Stomach (tissue), 4 donors: ENCODE measurements at regions not wholly inside any gene's neighbourhood (a gene's known extent, or its start where the extent isn't known, plus 50 kb on each side); places are given as distances from the start of the nearest gene placed in this dataset.

Source experiments
- CTCF ChIP-seq, 7 experiments: fragments of 450-650 bp in 4 of 7; fragments of 200-600 bp in 3 of 7; sonication (generic) in 3 of 7; IDR thresholded peaks; one replicate each; pipeline ENCODE4 v1.5.1; 2016 to 2019; ENCODE audit warnings: antibody characterized with exemption in 7 of 7, control low read depth in 2 of 7, mild to moderate bottlenecking in 1 of 7
- POLR2A ChIP-seq, 4 donors: fragments of 450-650 bp; IDR thresholded peaks; one replicate each; pipeline ENCODE4 v1.6.1; 2016; ENCODE audit warnings: antibody characterized with exemption in 4 of 4, control low read depth in 2 of 4, mild to moderate bottlenecking in 1 of 4, moderate library complexity in 1 of 4
- POLR2AphosphoS5 ChIP-seq, 3 donors: sonication (generic); formaldehyde crosslinking; IDR thresholded peaks; one replicate each; pipeline ENCODE4 v1.6.1; 2016; ENCODE audit warnings: antibody characterized with exemption in 3 of 3

GRCh38 chr7:131753620-131754222 is 197.3 kb upstream of the PODXL start:
- TF ChIP-seq CTCF (IDR thresholded peaks at IDR 0.05) = peak in 1 of 7 experiments; percentile 9
- no peak for TF ChIP-seq POLR2A (IDR thresholded peaks at IDR 0.05)
- no peak for TF ChIP-seq POLR2AphosphoS5 (IDR thresholded peaks at IDR 0.05)
